VCaP (cell line): ENCODE measurements at regions not wholly inside any gene's neighbourhood (a gene's known extent, or its start where the extent isn't known, plus 50 kb on each side); places are given as distances from the start of the nearest gene placed in this dataset.
"Not testable (repeated sequence)": the region's sequence is repeated elsewhere in the genome, so short reads cannot be mapped to it uniquely, and the experiment has no call there.

ENCODE experiments used
- H3K27ac ChIP-seq: fragments of 450-650 bp; 2 replicates; pipeline ENCODE4 v1.5.1; 2017
- TF ChIP-seq, protein P1 (sequence below): fragments of 450-650 bp; conservative IDR thresholded peaks from 2 replicates; pipeline ENCODE4 v1.5.1; 2017; ENCODE audit warnings: mild to moderate bottlenecking, moderate library complexity

DNA sequence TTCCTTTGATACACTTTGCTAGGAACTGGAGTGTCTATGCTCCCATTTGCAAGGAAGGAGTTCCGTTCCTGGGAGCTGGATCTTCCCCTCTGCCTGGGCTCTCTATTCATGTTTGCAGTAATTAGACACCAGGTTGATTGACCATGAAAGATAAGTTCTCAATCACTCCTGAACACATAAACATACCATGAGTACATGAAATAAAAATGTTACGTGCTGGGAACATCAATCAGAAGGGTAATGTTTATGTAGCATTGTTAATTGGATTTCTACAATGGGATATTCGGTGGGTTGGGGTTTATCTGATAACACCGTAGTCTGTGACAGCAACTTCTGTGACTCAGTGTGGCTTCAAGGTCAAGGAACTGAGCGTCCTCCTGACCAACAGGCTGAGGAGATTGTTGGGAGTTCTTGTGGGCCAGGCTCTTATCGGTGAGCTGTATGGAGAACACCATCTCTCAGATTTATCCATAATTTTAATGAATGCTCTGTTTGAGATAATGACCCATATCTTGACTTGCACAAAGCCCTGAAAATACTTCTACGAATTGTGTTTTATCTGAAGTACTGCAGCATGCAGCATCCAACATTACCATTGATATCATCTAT is 136.4 kb downstream of the NPIPB5 start:
- TF ChIP-seq, protein P1, sequence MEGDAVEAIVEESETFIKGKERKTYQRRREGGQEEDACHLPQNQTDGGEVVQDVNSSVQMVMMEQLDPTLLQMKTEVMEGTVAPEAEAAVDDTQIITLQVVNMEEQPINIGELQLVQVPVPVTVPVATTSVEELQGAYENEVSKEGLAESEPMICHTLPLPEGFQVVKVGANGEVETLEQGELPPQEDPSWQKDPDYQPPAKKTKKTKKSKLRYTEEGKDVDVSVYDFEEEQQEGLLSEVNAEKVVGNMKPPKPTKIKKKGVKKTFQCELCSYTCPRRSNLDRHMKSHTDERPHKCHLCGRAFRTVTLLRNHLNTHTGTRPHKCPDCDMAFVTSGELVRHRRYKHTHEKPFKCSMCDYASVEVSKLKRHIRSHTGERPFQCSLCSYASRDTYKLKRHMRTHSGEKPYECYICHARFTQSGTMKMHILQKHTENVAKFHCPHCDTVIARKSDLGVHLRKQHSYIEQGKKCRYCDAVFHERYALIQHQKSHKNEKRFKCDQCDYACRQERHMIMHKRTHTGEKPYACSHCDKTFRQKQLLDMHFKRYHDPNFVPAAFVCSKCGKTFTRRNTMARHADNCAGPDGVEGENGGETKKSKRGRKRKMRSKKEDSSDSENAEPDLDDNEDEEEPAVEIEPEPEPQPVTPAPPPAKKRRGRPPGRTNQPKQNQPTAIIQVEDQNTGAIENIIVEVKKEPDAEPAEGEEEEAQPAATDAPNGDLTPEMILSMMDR: no peak
- H3K27ac ChIP-seq: no peak overlapping the region

DNA sequence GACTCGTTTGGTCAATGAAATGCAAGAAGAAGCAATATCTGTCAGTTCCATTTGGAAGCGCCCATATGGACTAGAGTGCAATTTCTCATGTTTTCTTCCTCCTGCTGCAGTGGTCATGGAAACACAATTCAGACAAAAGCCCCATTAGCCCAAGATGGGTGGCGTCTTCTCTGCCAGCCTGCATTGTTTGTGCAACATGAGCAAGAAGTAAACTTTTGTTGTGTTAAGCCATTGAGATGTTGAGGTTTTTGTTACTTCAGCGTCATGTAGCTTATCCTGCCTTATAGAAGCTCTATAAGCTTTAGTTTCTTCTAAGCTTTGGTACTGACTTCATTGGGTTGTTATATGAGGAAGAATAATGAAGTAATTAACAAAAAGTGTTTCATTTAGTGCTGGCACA is 137.4 kb downstream of the NPIPB5 start:
- no peak overlapping the region for H3K27ac ChIP-seq
- TF ChIP-seq, protein P1: no peak

DNA sequence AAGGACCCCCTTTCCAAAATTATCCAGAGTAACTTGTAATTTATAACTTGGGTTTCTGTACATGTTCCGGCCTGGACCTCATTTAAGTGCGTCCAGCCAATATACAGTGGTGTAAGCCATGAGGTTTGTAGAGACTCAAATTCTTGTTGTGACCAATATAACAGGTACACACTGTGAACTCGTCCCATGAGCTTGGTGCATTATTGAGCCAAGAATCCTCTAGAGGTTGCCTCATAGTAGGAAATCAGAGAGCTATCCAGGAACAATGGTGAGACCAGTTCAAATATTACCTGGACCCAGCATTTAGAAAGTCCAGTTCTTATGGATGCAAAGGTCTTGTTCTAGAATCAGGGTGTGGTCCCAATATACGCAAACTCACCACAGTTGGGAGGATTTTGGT is 138.2 kb downstream of the NPIPB5 start:
- TF ChIP-seq, protein P1: no peak
- H3K27ac ChIP-seq: no peak overlapping the region

DNA sequence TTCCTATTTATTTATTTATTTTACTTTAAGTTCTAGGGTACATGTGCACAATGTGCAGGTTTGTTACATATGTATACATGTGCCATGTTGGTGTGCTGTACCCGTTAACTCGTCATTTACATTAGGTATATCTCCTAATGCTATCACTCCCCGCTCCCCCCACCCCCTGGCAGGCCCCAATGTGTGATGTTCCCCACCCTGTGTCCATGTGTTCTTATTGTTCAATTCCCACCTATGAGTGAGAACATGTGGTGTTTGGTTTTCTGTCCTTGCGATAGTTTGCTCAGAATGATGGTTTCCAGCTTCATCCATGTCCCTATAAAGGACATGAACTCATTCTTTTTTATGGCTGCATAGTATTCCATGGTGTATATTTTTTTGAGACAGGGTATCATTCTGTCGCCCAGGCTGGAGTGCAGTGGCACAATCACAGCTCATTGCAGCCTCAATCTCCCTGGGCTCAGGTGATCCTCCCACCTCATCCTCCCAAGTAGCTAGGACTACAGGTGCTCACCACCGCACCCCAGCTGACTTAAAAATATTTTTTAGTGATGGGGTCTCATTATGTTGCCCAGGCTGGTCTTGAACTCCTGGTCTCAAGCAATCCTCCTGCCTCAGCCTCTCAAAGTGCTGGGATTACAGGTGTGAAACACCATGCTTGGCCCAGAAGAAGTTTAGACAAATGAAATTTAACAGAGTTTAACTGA is 140.6 kb downstream of the NPIPB5 start:
- not testable (repeated sequence) for H3K27ac ChIP-seq

DNA sequence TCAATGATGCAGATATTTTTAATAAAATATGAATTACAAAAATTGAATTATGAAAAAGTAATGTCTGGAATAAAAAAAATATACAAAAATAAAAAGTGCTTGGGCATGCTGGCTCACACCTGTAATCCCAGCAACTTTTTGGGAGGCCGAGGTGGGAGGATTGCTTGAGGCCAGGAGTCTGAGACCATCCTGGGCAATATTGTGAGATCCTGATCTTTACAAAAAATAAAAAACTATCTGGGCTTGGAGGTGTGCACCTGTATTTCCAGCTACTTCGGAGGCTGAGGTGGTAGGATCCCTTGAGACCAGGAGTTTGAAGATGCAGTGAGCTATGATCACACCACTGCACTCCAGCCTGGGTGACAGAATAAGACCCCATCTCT is 141.8 kb downstream of the NPIPB5 start:
- TF ChIP-seq, protein P1: no peak
- no peak overlapping the region for H3K27ac ChIP-seq

DNA sequence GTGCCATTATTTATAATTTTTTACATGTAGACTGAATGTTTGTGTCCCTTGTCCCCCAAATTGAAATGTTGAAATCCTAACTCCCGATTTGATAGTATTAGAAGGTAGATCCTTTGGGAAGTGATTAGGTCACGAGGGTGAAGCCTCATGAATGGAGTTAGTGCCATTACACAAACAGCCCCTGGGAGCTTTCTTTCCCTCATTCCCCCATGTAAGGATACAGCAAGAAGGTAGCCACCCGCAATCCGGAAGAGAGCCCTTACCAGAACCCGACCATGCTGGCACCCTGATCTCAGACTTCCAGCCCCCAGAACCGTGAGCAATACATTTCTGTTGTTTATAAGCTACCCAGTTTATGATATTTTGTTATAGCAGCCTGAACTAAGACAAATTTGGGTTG is 143.2 kb downstream of the NPIPB5 start:
- no peak overlapping the region for H3K27ac ChIP-seq
- TF ChIP-seq, protein P1: no peak

DNA sequence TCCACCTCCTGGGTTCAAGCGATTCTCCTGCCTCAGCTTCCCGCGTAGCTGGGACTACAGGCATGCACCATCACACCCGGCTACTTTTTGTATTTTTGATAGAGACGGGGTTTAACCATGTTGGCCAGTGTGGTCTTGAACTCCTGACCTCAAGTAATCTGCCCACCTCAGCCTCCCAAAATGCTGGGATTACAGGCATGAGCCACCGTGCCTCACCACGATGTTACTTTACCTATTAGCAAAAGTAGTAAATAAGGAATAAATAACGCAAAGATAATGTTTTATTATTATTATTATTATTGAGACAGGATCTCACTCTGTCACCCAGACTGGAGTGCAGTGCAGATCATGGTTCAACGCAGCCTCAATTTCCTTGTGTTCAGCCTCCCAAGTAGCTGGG is 145.9 kb downstream of the NPIPB5 start:
- H3K27ac ChIP-seq: not testable (repeated sequence)

DNA sequence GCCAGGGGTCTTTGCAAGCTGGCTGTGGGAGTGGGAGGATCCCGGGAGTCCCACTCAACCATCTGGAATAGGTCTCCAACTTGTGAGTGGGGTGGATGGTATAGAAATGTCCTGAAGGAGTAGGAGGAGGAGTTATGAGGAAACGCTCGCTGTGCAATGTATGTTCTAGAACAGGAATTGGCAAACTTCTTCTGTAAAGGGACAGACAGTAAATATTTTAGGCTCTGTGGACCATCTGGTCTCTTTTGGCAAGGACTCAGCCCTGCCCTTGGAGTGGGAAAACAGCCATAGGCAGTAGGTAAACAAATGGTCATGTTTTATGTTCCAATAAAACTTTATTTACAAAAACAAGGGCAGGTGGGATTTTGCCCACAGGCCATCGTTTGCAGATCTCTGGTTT is 149.2 kb downstream of the NPIPB5 start:
- TF ChIP-seq, protein P1: no peak
- H3K27ac ChIP-seq: peak overlapping the region; percentile 32
